Endothelial cell of umbilical vein (primary cell): ENCODE measurements at regions not wholly inside any gene's neighbourhood (a gene's known extent, or its start where the extent isn't known, plus 50 kb on each side); places are given as distances from the start of the nearest gene placed in this dataset.
"Not testable (repeated sequence)": the region's sequence is repeated elsewhere in the genome, so short reads cannot be mapped to it uniquely, and the experiment has no call there.

Experiments
- BruUV-seq: library from RNA; stranded (reverse); fragments of 400-500 nt; replicated peaks from 2 replicates; lab custom pipeline; 2021; lab: Mats Ljungman, UMichigan
- CTCF ChIA-PET: fragments of 300-600, 350-600 bp; sonication (Branson Sonifier 250); formaldehyde crosslinking; loops from one replicate; lab custom pipeline; 2021; ENCODE audit warnings: antibody characterized with exemption, inconsistent platforms; lab: Charles Lee
- POLR2A ChIA-PET: fragments of 300-600, 350-600 bp; sonication (Branson Sonifier 250); formaldehyde crosslinking; loops from one replicate; lab custom pipeline; 2021; ENCODE audit warnings: antibody characterized with exemption, inconsistent platforms; lab: Charles Lee
- DNase-seq: peaks from one replicate; pipeline ENCODE4 v3.0.0-alpha.2; 2011; ENCODE audit warnings: low read depth, low spot score
- FAIRE-seq: peaks from 2 replicates; lab custom pipeline; 2011; peaks lifted over from hg19 to GRCh38; lab: Jason Lieb, UNC
- H2AFZ ChIP-seq: 2 replicates; pipeline ENCODE4 v1.6.0; 2012; ENCODE audit warnings: low read depth, low read length, control low read depth, inconsistent platforms
- H3K27ac ChIP-seq: 2 replicates; pipeline ENCODE4 v1.5.1; 2011; ENCODE audit warnings: low read depth, mild to moderate bottlenecking, control low read depth, low read length, moderate library complexity; ENCODE audit not compliant: insufficient read depth
- H3K27me3 ChIP-seq, 2 experiments: 2 replicates each; pipeline versions ENCODE4 v1.6.0 to v1.6.1; 2011; ENCODE audit warnings: low read length in 2 of 2, mixed read lengths in 1 of 2; ENCODE audit not compliant: control insufficient read depth in 2 of 2, insufficient read depth in 2 of 2
- H3K36me3 ChIP-seq, 2 experiments: 2 replicates in 1 of 2; 3 replicates in 1 of 2; pipeline ENCODE4 v1.5.1; 2011; ENCODE audit warnings: low read length in 2 of 2, mild to moderate bottlenecking in 1 of 2, moderate library complexity in 1 of 2; ENCODE audit not compliant: control insufficient read depth in 2 of 2, insufficient read depth in 2 of 2; ENCODE audit errors: extremely low read depth in 1 of 2
- H3K4me1 ChIP-seq: 3 replicates; pipeline ENCODE4 v1.5.1; 2011; ENCODE audit warnings: mild to moderate bottlenecking, low read length; ENCODE audit not compliant: control insufficient read depth, insufficient read depth; ENCODE audit errors: extremely low read depth
- H3K4me2 ChIP-seq: 2 replicates; pipeline ENCODE4 v1.6.1; 2011; ENCODE audit warnings: low read length, control low read depth, mixed read lengths; ENCODE audit not compliant: insufficient read depth
- H3K4me3 ChIP-seq, 3 experiments: fragments of 200-600 bp in 1 of 3; sonication (generic), shearing (Covaris generic) in 1 of 3; replicated peaks in 1 of 3; 2 replicates each; pipeline ENCODE4 v1.5.1; 2011 to 2016; ENCODE audit warnings: control low read depth in 3 of 3, low read length in 3 of 3, mild to moderate bottlenecking in 2 of 3, inconsistent platforms in 1 of 3, low read depth in 1 of 3, moderate library complexity in 1 of 3; ENCODE audit not compliant: insufficient read depth in 1 of 3
- H3K79me2 ChIP-seq: 2 replicates; pipeline ENCODE4 v1.6.0; 2012; ENCODE audit warnings: low read length, inconsistent platforms; ENCODE audit not compliant: control insufficient read depth, insufficient read depth
- H3K9ac ChIP-seq: replicated peaks from 2 replicates; pipeline ENCODE3; 2011; ENCODE audit warnings: low read length, control low read depth; ENCODE audit not compliant: insufficient read depth; ENCODE audit errors: extremely low read depth
- H3K9me1 ChIP-seq: replicated peaks from 3 replicates; pipeline ENCODE4 v1.6.0; 2011; ENCODE audit warnings: mild to moderate bottlenecking, low read length; ENCODE audit not compliant: control insufficient read depth, insufficient read depth; ENCODE audit errors: extremely low read depth
- H3K9me3 ChIP-seq: replicated peaks from 2 replicates; pipeline ENCODE4 v1.5.1; 2012; ENCODE audit warnings: low read length, inconsistent platforms; ENCODE audit not compliant: control insufficient read depth, insufficient read depth
- H4K20me1 ChIP-seq: replicated peaks from 2 replicates; pipeline ENCODE3; 2011; ENCODE audit warnings: mild to moderate bottlenecking, low read length; ENCODE audit not compliant: control insufficient read depth, insufficient read depth; ENCODE audit errors: extremely low read depth
- CTCF ChIP-seq, 2 donors: IDR thresholded peaks; 1 replicate in 1 of 2; 2 replicates in 1 of 2; pipeline ENCODE4 v1.5.1; 2011; ENCODE audit warnings: low read length in 2 of 2, mild to moderate bottlenecking in 2 of 2, moderate library complexity in 2 of 2, control low read depth in 1 of 2, inconsistent platforms in 1 of 2, low read depth in 1 of 2; ENCODE audit not compliant: insufficient read depth in 1 of 2; ENCODE audit errors: extremely low read depth in 1 of 2
- EZH2 ChIP-seq: IDR thresholded peaks from 2 replicates; pipeline ENCODE4 v1.6.1; 2012; ENCODE audit warnings: borderline replicate concordance, low read depth, mild to moderate bottlenecking, moderate library complexity, low read length, inconsistent platforms; ENCODE audit not compliant: severe bottlenecking
- FOS ChIP-seq: IDR thresholded peaks from 2 replicates; pipeline ENCODE4 v1.6.1; 2011; ENCODE audit warnings: mild to moderate bottlenecking, low read length, moderate library complexity, borderline replicate concordance; ENCODE audit not compliant: insufficient read depth
- GATA2 ChIP-seq: IDR thresholded peaks from 2 replicates; pipeline ENCODE4 v1.7.0; 2011; ENCODE audit warnings: low read depth, mild to moderate bottlenecking, moderate library complexity, mixed read lengths, low read length; ENCODE audit not compliant: insufficient read length, insufficient read depth
- JUN ChIP-seq: IDR thresholded peaks from 2 replicates; pipeline ENCODE4 v1.6.1; 2011; ENCODE audit warnings: borderline replicate concordance, low read depth; ENCODE audit not compliant: insufficient read length, insufficient read depth
- MYC ChIP-seq: IDR thresholded peaks from one replicate; pipeline ENCODE4 v1.6.1; 2011; ENCODE audit warnings: mild to moderate bottlenecking, low read depth, low read length
- POLR2A ChIP-seq: IDR thresholded peaks from 2 replicates; pipeline ENCODE4 v1.6.1; 2012; ENCODE audit warnings: low read depth, mild to moderate bottlenecking, control low read depth, low read length
- POLR2AphosphoS5 ChIP-seq: IDR thresholded peaks from 2 replicates; pipeline ENCODE4 v1.6.1; 2012; ENCODE audit warnings: low read depth, mild to moderate bottlenecking, control low read depth, low read length, moderate library complexity; ENCODE audit not compliant: insufficient read depth
- dilution Hi-C: fragments of 300-500 bp; cut with MboI; formaldehyde crosslinking; loops from one replicate; pipeline ENCODE4 v1.15.0; 2019; ENCODE audit warnings: low sequenced_read_pairs; ENCODE audit not compliant: extremely low pct_ligation_motif_present
- intact Hi-C: fragments of 100-400 bp; cut with micrococcal nuclease; formaldehyde crosslinking; loops from one replicate; pipeline ENCODE4 v1.10.0; 2022
- TF ChIP-seq, protein P1 (sequence below): IDR thresholded peaks from 2 replicates; pipeline ENCODE4 v1.6.1; 2011; ENCODE audit not compliant: insufficient read depth, insufficient read length

DNA sequence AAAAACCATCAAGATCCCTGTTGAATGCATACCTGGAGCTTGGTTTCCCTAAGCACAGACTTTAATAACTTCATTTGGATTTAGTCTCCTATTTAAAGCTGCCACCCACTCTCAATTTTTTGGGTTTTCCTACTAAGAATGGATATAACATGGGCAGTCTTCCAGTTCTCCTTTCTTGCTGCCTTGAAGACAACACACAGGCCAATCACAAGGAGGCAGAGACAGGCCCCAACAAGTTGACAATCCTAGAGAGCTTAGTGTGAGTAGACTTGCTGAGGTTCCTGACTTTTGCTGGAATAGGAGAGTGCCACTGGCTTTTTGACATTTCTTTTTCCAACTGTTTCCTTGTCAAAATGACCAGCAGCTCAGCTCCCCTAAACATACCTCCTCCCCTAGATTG, 112.3 kb upstream of the ESR1 start:
- H3K9ac ChIP-seq: no peak overlapping the region

GRCh38 chr6:151696302-151696701, 111.2 kb upstream of the ESR1 start:
- dilution Hi-C loops, H3K27ac ChIP-seq, H3K4me1 ChIP-seq, H2AFZ ChIP-seq, H3K4me3 ChIP-seq, H3K9me3 ChIP-seq, H3K9ac ChIP-seq, FAIRE-seq, H3K36me3 ChIP-seq, CTCF ChIA-PET, H3K79me2 ChIP-seq, POLR2A ChIA-PET, H3K27me3 ChIP-seq, DNase-seq, H3K4me2 ChIP-seq, BruUV-seq, intact Hi-C loops, H3K9me1 ChIP-seq, H4K20me1 ChIP-seq: not testable (repeated sequence)

More for the DNA sequence above, 112.3 kb upstream of the ESR1 start:
- intact Hi-C loops: no loop called here
- H2AFZ ChIP-seq: no peak overlapping the region
- H3K9me3 ChIP-seq: no peaks in the 10 kb centered on the region
- ChIA-PET CTCF (interaction anchor here (1.1 kb wide), 1 partner anchor 13 kb away, joined by 3 read pairs; no protein-coding TSS in a partner anchor), POLR2A (no interaction called here)
- FAIRE-seq (no peak), DNase-seq (no peak)
- TF ChIP-seq JUN: no peak
- TF ChIP-seq POLR2A: no peak
- no peak for TF ChIP-seq MYC
- TF ChIP-seq, protein P1, sequence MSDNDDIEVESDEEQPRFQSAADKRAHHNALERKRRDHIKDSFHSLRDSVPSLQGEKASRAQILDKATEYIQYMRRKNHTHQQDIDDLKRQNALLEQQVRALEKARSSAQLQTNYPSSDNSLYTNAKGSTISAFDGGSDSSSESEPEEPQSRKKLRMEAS: no peak
- no peak for TF ChIP-seq EZH2
- no peak for TF ChIP-seq FOS
- no peak for TF ChIP-seq GATA2
- TF ChIP-seq POLR2AphosphoS5: no peak
- TF ChIP-seq CTCF (IDR thresholded peaks at IDR 0.05; ENCODE audit: extremely low read depth in 1 of 2, insufficient read depth in 1 of 2, low read depth in 1 of 2, low read length in 2 of 2): no peak
- H3K4me2 ChIP-seq: no peak overlapping the region
- H4K20me1 ChIP-seq: no peaks in the 10 kb centered on the region
- BruUV-seq: no TSS peak
- no peaks in the 10 kb centered on the region for H3K79me2 ChIP-seq
- dilution Hi-C loops: no loop called here
- no peaks in the 10 kb centered on the region for H3K36me3 ChIP-seq
- H3K4me3 ChIP-seq: no peak overlapping the region
- no peak overlapping the region for H3K27ac ChIP-seq
- peaks cover 0 to 2% of the 10 kb centered on the region in 2 experiments for H3K27me3 ChIP-seq
- H3K4me1 ChIP-seq: no peaks in the 10 kb centered on the region
- H3K9me1 ChIP-seq: no peaks in the 10 kb centered on the region
